ENCODE measurements at regions not wholly inside any gene's neighbourhood (a gene's known extent, or its start where the extent isn't known, plus 50 kb on each side); places are given as distances from the start of the nearest gene placed in this dataset.

GRCh38 chr3:56975567-56975966 is 84.9 kb upstream of the SPATA12 start:
- TF ChIP-seq POLR2A (IDR thresholded peaks at IDR 0.05; ENCODE audit: low read depth, low read length) (no peak), POLR2AphosphoS5 (IDR thresholded peaks at IDR 0.05; ENCODE audit: low read depth, low read length) (no peak)
